Endothelial cell of umbilical vein (primary cell): ENCODE measurements at regions not wholly inside any gene's neighbourhood (a gene's known extent, or its start where the extent isn't known, plus 50 kb on each side); places are given as distances from the start of the nearest gene placed in this dataset.

Source experiments
- EZH2 ChIP-seq: IDR thresholded peaks from 2 replicates; pipeline ENCODE4 v1.6.1; 2012; ENCODE audit warnings: borderline replicate concordance, low read depth, mild to moderate bottlenecking, moderate library complexity, low read length, inconsistent platforms; ENCODE audit not compliant: severe bottlenecking
- MAX ChIP-seq: IDR thresholded peaks from 2 replicates; pipeline ENCODE4 v1.6.1; 2011; ENCODE audit not compliant: insufficient read depth, insufficient read length
- POLR2A ChIP-seq: IDR thresholded peaks from 2 replicates; pipeline ENCODE4 v1.6.1; 2012; ENCODE audit warnings: low read depth, mild to moderate bottlenecking, control low read depth, low read length
- POLR2AphosphoS5 ChIP-seq: IDR thresholded peaks from 2 replicates; pipeline ENCODE4 v1.6.1; 2012; ENCODE audit warnings: low read depth, mild to moderate bottlenecking, control low read depth, low read length, moderate library complexity; ENCODE audit not compliant: insufficient read depth
- TF ChIP-seq, protein P1 (sequence below), 2 donors: IDR thresholded peaks; 1 replicate in 1 of 2; 2 replicates in 1 of 2; pipeline ENCODE4 v1.5.1; 2011; ENCODE audit warnings: low read length in 2 of 2, mild to moderate bottlenecking in 2 of 2, moderate library complexity in 2 of 2, control low read depth in 1 of 2, inconsistent platforms in 1 of 2, low read depth in 1 of 2; ENCODE audit not compliant: insufficient read depth in 1 of 2; ENCODE audit errors: extremely low read depth in 1 of 2

DNA sequence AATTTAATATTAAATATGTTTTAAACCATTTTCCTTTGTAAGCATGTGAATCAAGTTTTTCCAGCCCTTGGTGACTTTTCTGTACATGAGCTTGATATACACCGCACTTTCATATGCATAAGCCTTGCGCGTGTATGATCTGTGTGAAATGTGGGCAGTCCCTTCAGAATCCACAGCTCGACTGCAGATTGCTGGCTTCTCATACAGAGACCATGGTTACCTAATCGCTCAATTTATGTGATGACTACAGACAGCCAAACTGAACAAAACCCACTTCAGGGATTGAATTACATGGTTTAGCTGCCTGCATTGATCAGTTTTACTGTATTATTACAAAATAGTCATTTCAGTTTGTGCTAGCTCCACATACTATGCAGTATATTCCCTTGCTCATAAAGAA, 212.3 kb upstream of the NECTIN3 start:
- TF ChIP-seq POLR2AphosphoS5 (no peak), EZH2 (no peak), POLR2A (no peak), MAX (no peak)
- TF ChIP-seq, protein P1, sequence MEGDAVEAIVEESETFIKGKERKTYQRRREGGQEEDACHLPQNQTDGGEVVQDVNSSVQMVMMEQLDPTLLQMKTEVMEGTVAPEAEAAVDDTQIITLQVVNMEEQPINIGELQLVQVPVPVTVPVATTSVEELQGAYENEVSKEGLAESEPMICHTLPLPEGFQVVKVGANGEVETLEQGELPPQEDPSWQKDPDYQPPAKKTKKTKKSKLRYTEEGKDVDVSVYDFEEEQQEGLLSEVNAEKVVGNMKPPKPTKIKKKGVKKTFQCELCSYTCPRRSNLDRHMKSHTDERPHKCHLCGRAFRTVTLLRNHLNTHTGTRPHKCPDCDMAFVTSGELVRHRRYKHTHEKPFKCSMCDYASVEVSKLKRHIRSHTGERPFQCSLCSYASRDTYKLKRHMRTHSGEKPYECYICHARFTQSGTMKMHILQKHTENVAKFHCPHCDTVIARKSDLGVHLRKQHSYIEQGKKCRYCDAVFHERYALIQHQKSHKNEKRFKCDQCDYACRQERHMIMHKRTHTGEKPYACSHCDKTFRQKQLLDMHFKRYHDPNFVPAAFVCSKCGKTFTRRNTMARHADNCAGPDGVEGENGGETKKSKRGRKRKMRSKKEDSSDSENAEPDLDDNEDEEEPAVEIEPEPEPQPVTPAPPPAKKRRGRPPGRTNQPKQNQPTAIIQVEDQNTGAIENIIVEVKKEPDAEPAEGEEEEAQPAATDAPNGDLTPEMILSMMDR (IDR thresholded peaks at IDR 0.05; ENCODE audit: extremely low read depth in 1 of 2, insufficient read depth in 1 of 2, low read depth in 1 of 2, low read length in 2 of 2), result no peak
